Liver (tissue), 8 donors: ENCODE measurements at regions not wholly inside any gene's neighbourhood (a gene's known extent, or its start where the extent isn't known, plus 50 kb on each side); places are given as distances from the start of the nearest gene placed in this dataset.

Source experiments
- DNase-seq: peaks from one replicate; pipeline ENCODE4 v3.0.0-alpha.2; 2017; ENCODE audit warnings: low spot score
- H3K27ac ChIP-seq, 2 donors: one replicate each; pipeline ENCODE4 v1.7.0; 2013; ENCODE audit warnings: inconsistent platforms in 2 of 2, low read length in 2 of 2, control low read depth in 1 of 2, low read depth in 1 of 2, mild to moderate bottlenecking in 1 of 2
- H3K27me3 ChIP-seq, 4 donors: one replicate each; pipeline versions ENCODE4 v1.6.1 to v1.7.0; 2013; ENCODE audit warnings: low read length in 3 of 4, inconsistent platforms in 1 of 4, mild to moderate bottlenecking in 1 of 4, moderate library complexity in 1 of 4; ENCODE audit not compliant: control insufficient read depth in 4 of 4, insufficient read depth in 4 of 4
- H3K36me3 ChIP-seq, 4 donors: one replicate each; pipeline versions ENCODE4 v1.6.1 to v1.7.0; 2013; ENCODE audit warnings: low read length in 3 of 4, mild to moderate bottlenecking in 3 of 4, low read depth in 1 of 4, moderate library complexity in 1 of 4; ENCODE audit not compliant: control insufficient read depth in 4 of 4, insufficient read depth in 3 of 4
- H3K4me1 ChIP-seq, 4 donors: one replicate each; pipeline versions ENCODE4 v1.6.1 to v1.7.0; 2013; ENCODE audit warnings: low read length in 3 of 4, mild to moderate bottlenecking in 3 of 4, moderate library complexity in 1 of 4; ENCODE audit not compliant: control insufficient read depth in 4 of 4, insufficient read depth in 4 of 4
- H3K4me3 ChIP-seq, 3 donors: one replicate each; pipeline versions ENCODE4 v1.6.1 to v1.7.0; 2013; ENCODE audit warnings: low read length in 3 of 3, control low read depth in 1 of 3, low read depth in 1 of 3, mild to moderate bottlenecking in 1 of 3
- H3K9ac ChIP-seq, 2 donors: one replicate each; pipeline ENCODE4 v1.7.0; 2013; ENCODE audit warnings: low read length in 2 of 2, mild to moderate bottlenecking in 2 of 2, moderate library complexity in 2 of 2, control low read depth in 1 of 2, low read depth in 1 of 2
- H3K9me3 ChIP-seq, 4 donors: one replicate each; pipeline versions ENCODE4 v1.6.1 to v1.7.0; 2013; ENCODE audit warnings: low read length in 3 of 4; ENCODE audit not compliant: control insufficient read depth in 4 of 4
- EGR1 ChIP-seq, 2 donors: IDR thresholded peaks; 2 replicates each; pipeline ENCODE4 v1.6.1; 2016 to 2018; ENCODE audit warnings: antibody characterized with exemption in 2 of 2, low read depth in 2 of 2
- FOXA1 ChIP-seq: IDR thresholded peaks from 2 replicates; pipeline ENCODE4 v1.6.1; 2016; ENCODE audit warnings: antibody characterized with exemption
- FOXA2 ChIP-seq: IDR thresholded peaks from 2 replicates; pipeline ENCODE4 v1.6.1; 2016; ENCODE audit warnings: antibody characterized with exemption
- GABPA ChIP-seq, 2 donors: IDR thresholded peaks in 1 of 2; conservative IDR thresholded peaks in 1 of 2; 2 replicates each; pipeline ENCODE4 v1.6.1; 2016; ENCODE audit warnings: antibody characterized with exemption in 2 of 2, mild to moderate bottlenecking in 1 of 2, moderate library complexity in 1 of 2
- HNF4A ChIP-seq, 2 donors: conservative IDR thresholded peaks; 2 replicates each; pipeline ENCODE4 v1.6.1; 2016; ENCODE audit warnings: antibody characterized with exemption in 2 of 2, mild to moderate bottlenecking in 2 of 2
- HNF4G ChIP-seq: IDR thresholded peaks from 2 replicates; pipeline ENCODE4 v1.6.1; 2016; ENCODE audit warnings: antibody characterized with exemption
- JUND ChIP-seq, 2 donors: IDR thresholded peaks; 2 replicates each; pipeline ENCODE4 v1.6.1; 2016; ENCODE audit warnings: antibody characterized with exemption in 2 of 2
- NR2F2 ChIP-seq: IDR thresholded peaks from 2 replicates; pipeline ENCODE4 v1.6.1; 2016; ENCODE audit warnings: antibody characterized with exemption
- RAD21 ChIP-seq, 2 donors: IDR thresholded peaks; 2 replicates each; pipeline ENCODE4 v1.6.1; 2016; ENCODE audit warnings: antibody characterized with exemption in 2 of 2, mild to moderate bottlenecking in 2 of 2
- RXRA ChIP-seq, 2 donors: IDR thresholded peaks; 2 replicates each; pipeline ENCODE4 v1.6.1; 2017 to 2018; ENCODE audit warnings: antibody characterized with exemption in 2 of 2, mild to moderate bottlenecking in 1 of 2
- SP1 ChIP-seq: IDR thresholded peaks from 2 replicates; pipeline ENCODE4 v1.6.1; 2018; ENCODE audit warnings: antibody characterized with exemption, mild to moderate bottlenecking
- TAF1 ChIP-seq: conservative IDR thresholded peaks from 2 replicates; pipeline ENCODE4 v1.6.1; 2016; ENCODE audit warnings: antibody characterized with exemption, mild to moderate bottlenecking
- YY1 ChIP-seq: IDR thresholded peaks from 2 replicates; pipeline ENCODE4 v1.6.1; 2016; ENCODE audit warnings: antibody characterized with exemption, mild to moderate bottlenecking
- WGBS: extraction: QIAGEN DNeasy Blood & Tissue Kit; methylation state at CpG from one replicate; pipeline ENCODE4 v1.1.7; 2013; 5-methylcytosine and 5-hydroxymethylcytosine counted together
- TF ChIP-seq, protein P1 (sequence below): IDR thresholded peaks from 2 replicates; pipeline ENCODE4 v1.6.1; 2016; ENCODE audit warnings: antibody characterized with exemption
- TF ChIP-seq, protein P2 (sequence below): IDR thresholded peaks from 2 replicates; pipeline ENCODE4 v1.6.1; 2016; ENCODE audit warnings: antibody characterized with exemption
- TF ChIP-seq, protein P3 (sequence below): fragments of 150-350 bp; IDR thresholded peaks from 2 replicates; pipeline ENCODE4 v1.5.1; 2017; ENCODE audit warnings: improper control_type of control experiment, low read depth, low read length; ENCODE audit not compliant: missing input control
- TF ChIP-seq, protein P4 (sequence below): IDR thresholded peaks from 2 replicates; pipeline ENCODE4 v1.6.1; 2016; ENCODE audit warnings: antibody characterized with exemption, mild to moderate bottlenecking
- TF ChIP-seq, protein P5 (sequence below): IDR thresholded peaks from 2 replicates; pipeline ENCODE4 v1.6.1; 2016; ENCODE audit warnings: antibody characterized with exemption
- donor health status: healthy.
- donor health status: healthy.
- donor health status: healthy.
- donor health status: healthy.
- donor health status: healthy.

DNA sequence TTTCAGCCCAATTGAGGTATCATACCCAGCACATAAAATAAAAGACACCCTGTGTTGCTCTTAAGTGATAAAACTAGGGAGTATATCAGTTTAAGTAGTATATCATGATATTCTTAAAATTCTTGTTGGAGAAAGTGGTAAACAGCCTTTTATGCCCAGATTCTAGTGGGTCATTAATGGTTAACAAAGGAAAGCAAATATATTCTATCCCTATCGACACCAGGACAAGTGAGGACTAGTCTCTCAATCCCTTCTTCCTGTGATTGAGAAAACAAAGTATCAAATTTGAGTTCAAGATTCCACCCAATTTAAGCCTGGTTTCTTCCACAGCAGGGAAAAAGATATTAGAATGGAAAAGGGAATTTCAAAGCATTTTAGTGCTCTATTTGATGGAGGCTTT is 142.4 kb upstream of the IL12A start:
- Histone ChIP-seq H3K36me3 (no peaks in the 10 kb centered on the region), H3K27ac (no peak overlapping the region), H3K27me3 (no peaks in the 10 kb centered on the region), H3K4me1 (peaks cover 0 to 6% (median under 1%) of the 10 kb centered on the region in 4 donors), H3K9me3 (no peaks in the 10 kb centered on the region), H3K9ac (no peak overlapping the region), H3K4me3 (no peak overlapping the region)
- TF ChIP-seq TAF1, result no peak
- WGBS, result 33% methylated on average over 1 of the region's 1 CpG
- DNase-seq, result no peak

DNA sequence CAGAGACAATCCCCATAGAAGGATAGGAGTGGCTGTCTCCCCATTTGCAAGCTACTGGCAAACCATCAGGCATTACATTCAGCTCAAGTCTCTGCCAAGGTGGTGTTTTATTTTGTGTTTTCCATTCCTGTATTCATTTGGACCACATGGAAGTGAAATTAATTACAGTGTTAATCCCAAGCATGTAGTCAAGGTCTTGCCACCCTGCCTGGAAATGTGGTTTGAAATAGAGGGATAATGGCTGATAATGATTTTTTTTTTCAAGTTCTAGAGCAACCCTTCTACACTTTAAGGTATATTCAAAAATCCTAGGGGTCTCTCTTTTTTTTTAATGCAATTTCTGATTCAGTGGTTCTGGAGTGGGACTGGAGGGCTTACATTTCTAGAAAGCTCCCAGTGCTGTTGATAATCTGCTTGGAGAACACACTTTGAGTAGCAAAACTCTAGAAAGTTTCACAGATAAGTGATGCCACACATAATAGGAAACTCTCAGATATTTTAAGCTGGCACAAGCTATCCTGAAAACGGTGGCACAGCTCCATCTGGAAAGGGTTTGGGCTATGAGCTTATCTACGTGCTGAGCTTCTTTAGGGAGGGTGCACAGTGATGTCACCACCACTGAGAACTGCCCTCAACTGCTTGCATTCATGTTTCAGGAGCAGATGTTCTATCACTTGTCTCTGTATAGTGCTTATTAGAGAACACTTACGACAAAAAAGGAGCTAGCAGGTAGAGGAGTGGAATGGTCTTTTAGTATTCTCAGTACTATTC is 140.1 kb upstream of the IL12A start:
- Histone ChIP-seq H3K36me3 (no peaks in the 10 kb centered on the region), H3K4me1 (peaks cover 2 to 10% (median 4%) of the 10 kb centered on the region in 4 donors), H3K9me3 (no peaks in the 10 kb centered on the region), H3K27me3 (no peaks in the 10 kb centered on the region), H3K27ac (no peak overlapping the region), H3K9ac (no peak overlapping the region), H3K4me3 (no peak overlapping the region)
- 69% methylated on average over 3 of the region's 3 CpGs for WGBS
- DNase-seq, result no peak
- TF ChIP-seq, protein P1, sequence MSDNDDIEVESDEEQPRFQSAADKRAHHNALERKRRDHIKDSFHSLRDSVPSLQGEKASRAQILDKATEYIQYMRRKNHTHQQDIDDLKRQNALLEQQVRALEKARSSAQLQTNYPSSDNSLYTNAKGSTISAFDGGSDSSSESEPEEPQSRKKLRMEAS, result no peak
- TF ChIP-seq HNF4A (conservative IDR thresholded peaks at IDR 0.05), result no peak
- TF ChIP-seq, protein P2, sequence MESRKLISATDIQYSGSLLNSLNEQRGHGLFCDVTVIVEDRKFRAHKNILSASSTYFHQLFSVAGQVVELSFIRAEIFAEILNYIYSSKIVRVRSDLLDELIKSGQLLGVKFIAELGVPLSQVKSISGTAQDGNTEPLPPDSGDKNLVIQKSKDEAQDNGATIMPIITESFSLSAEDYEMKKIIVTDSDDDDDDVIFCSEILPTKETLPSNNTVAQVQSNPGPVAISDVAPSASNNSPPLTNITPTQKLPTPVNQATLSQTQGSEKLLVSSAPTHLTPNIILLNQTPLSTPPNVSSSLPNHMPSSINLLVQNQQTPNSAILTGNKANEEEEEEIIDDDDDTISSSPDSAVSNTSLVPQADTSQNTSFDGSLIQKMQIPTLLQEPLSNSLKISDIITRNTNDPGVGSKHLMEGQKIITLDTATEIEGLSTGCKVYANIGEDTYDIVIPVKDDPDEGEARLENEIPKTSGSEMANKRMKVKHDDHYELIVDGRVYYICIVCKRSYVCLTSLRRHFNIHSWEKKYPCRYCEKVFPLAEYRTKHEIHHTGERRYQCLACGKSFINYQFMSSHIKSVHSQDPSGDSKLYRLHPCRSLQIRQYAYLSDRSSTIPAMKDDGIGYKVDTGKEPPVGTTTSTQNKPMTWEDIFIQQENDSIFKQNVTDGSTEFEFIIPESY, result no peak
- no peak for TF ChIP-seq YY1
- no peak for TF ChIP-seq NR2F2
- TF ChIP-seq GABPA (IDR thresholded peaks at IDR 0.05 in 1 of 2, conservative IDR thresholded peaks at IDR 0.05 in 1 of 2), result no peak
- TF ChIP-seq, protein P3, sequence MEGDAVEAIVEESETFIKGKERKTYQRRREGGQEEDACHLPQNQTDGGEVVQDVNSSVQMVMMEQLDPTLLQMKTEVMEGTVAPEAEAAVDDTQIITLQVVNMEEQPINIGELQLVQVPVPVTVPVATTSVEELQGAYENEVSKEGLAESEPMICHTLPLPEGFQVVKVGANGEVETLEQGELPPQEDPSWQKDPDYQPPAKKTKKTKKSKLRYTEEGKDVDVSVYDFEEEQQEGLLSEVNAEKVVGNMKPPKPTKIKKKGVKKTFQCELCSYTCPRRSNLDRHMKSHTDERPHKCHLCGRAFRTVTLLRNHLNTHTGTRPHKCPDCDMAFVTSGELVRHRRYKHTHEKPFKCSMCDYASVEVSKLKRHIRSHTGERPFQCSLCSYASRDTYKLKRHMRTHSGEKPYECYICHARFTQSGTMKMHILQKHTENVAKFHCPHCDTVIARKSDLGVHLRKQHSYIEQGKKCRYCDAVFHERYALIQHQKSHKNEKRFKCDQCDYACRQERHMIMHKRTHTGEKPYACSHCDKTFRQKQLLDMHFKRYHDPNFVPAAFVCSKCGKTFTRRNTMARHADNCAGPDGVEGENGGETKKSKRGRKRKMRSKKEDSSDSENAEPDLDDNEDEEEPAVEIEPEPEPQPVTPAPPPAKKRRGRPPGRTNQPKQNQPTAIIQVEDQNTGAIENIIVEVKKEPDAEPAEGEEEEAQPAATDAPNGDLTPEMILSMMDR, result no peak
- no peak for TF ChIP-seq JUND (IDR thresholded peaks at IDR 0.05)
- no peak for TF ChIP-seq HNF4G
- no peak for TF ChIP-seq RAD21 (IDR thresholded peaks at IDR 0.05)
- TF ChIP-seq, protein P4, sequence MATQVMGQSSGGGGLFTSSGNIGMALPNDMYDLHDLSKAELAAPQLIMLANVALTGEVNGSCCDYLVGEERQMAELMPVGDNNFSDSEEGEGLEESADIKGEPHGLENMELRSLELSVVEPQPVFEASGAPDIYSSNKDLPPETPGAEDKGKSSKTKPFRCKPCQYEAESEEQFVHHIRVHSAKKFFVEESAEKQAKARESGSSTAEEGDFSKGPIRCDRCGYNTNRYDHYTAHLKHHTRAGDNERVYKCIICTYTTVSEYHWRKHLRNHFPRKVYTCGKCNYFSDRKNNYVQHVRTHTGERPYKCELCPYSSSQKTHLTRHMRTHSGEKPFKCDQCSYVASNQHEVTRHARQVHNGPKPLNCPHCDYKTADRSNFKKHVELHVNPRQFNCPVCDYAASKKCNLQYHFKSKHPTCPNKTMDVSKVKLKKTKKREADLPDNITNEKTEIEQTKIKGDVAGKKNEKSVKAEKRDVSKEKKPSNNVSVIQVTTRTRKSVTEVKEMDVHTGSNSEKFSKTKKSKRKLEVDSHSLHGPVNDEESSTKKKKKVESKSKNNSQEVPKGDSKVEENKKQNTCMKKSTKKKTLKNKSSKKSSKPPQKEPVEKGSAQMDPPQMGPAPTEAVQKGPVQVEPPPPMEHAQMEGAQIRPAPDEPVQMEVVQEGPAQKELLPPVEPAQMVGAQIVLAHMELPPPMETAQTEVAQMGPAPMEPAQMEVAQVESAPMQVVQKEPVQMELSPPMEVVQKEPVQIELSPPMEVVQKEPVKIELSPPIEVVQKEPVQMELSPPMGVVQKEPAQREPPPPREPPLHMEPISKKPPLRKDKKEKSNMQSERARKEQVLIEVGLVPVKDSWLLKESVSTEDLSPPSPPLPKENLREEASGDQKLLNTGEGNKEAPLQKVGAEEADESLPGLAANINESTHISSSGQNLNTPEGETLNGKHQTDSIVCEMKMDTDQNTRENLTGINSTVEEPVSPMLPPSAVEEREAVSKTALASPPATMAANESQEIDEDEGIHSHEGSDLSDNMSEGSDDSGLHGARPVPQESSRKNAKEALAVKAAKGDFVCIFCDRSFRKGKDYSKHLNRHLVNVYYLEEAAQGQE, result no peak
- TF ChIP-seq FOXA1, result no peak
- TF ChIP-seq FOXA2, result no peak
- TF ChIP-seq RXRA (IDR thresholded peaks at IDR 0.05), result no peak
- TF ChIP-seq, protein P5, sequence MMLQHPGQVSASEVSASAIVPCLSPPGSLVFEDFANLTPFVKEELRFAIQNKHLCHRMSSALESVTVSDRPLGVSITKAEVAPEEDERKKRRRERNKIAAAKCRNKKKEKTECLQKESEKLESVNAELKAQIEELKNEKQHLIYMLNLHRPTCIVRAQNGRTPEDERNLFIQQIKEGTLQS, result no peak
- no peak for TF ChIP-seq SP1
- no peak for TF ChIP-seq EGR1 (IDR thresholded peaks at IDR 0.05; ENCODE audit: low read depth in 2 of 2)
- TF ChIP-seq TAF1, result no peak
